DOHH2 (cell line): ENCODE measurements at regions not wholly inside any gene's neighbourhood (a gene's known extent, or its start where the extent isn't known, plus 50 kb on each side); places are given as distances from the start of the nearest gene placed in this dataset.

ENCODE experiments used
- EZH2phosphoT487 ChIP-seq: fragments of 200-600 bp; sonication (generic); IDR thresholded peaks from 2 replicates; pipeline ENCODE4 v1.6.1; 2017; ENCODE audit warnings: borderline replicate concordance, mild to moderate bottlenecking, antibody characterized with exemption, low read length, moderate library complexity, mixed read lengths
- TF ChIP-seq, protein P1 (sequence below): fragments of 200-600 bp; sonication (generic); IDR thresholded peaks from one replicate; pipeline ENCODE4 v1.5.1; 2014; ENCODE audit warnings: antibody characterized with exemption, mild to moderate bottlenecking, low read depth, low read length; ENCODE audit not compliant: poor library complexity, severe bottlenecking

DNA sequence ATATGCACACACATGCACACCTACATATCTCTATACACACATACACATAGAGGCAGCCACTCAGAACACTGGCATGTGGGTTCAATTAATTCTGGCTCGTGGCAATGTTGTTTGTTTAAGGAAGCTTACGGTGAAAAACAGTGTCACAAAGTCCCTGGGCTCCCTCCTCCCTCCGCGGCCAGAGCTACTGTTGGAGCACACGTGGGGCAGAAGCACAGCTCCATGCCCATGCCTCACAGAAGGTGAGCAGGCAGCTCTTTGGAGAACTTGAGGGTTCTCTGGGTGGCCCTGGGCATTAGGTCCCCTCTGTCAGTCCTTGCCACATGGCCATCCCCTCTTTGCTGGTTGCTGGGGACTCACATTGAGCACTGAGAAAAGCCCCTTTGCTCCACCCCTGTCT is 107.5 kb downstream of the GADD45G start:
- TF ChIP-seq, protein P1, sequence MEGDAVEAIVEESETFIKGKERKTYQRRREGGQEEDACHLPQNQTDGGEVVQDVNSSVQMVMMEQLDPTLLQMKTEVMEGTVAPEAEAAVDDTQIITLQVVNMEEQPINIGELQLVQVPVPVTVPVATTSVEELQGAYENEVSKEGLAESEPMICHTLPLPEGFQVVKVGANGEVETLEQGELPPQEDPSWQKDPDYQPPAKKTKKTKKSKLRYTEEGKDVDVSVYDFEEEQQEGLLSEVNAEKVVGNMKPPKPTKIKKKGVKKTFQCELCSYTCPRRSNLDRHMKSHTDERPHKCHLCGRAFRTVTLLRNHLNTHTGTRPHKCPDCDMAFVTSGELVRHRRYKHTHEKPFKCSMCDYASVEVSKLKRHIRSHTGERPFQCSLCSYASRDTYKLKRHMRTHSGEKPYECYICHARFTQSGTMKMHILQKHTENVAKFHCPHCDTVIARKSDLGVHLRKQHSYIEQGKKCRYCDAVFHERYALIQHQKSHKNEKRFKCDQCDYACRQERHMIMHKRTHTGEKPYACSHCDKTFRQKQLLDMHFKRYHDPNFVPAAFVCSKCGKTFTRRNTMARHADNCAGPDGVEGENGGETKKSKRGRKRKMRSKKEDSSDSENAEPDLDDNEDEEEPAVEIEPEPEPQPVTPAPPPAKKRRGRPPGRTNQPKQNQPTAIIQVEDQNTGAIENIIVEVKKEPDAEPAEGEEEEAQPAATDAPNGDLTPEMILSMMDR, result no peak
- no peak for TF ChIP-seq EZH2phosphoT487
